HG03571 (cell line): ENCODE measurements at regions not wholly inside any gene's neighbourhood (a gene's known extent, or its start where the extent isn't known, plus 50 kb on each side); places are given as distances from the start of the nearest gene placed in this dataset.

Source experiments
- ATAC-seq: cut with Tn5 transposase; IDR thresholded peaks from one replicate; pipeline ENCODE4 v1.9.1; 2021; ENCODE audit not compliant: unreplicated experiment

DNA sequence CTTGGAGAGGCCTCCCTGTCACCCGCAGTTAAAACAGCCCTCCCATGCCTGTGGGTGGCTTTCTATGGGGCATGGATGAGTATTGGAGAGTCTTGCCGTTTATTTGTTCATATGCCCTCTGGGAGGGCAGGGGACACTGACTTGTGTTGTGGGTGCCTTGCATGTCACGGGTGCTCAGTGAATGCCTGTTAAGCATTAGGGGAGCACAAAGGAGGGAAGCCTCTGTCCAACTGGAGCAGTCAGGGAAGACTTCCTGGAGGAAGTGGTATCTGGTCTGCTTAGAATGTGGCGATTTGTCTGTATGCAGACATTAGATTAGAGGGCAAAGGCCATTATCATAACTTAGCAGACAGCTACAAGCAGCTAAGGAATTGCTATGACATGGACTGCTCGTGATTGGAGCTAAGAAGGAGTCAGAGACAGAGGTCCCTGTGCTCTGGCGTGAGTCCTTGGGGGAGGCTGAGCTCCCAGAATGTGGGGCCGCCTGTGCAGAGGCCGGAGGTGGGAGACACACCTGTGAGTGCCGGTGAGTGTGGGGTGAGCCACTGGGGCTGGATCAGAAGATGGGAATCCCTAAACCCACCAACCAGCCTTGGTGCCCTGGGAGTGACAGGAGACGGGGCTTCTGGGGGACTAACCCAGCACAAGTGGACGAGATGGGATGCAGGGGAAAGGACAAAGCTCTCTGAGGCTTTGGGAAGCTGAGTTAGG lies 286.1 kb downstream of the SEC14L1 start:
- no peak for ATAC-seq

- ATAC-seq: no peak
Measured at GRCh38 chr17:77427391-77427991, 286.7 kb downstream of the SEC14L1 start.

GRCh38 chr17:77428020-77428748 lies 287.4 kb downstream of the SEC14L1 start:
- no peak for ATAC-seq

DNA sequence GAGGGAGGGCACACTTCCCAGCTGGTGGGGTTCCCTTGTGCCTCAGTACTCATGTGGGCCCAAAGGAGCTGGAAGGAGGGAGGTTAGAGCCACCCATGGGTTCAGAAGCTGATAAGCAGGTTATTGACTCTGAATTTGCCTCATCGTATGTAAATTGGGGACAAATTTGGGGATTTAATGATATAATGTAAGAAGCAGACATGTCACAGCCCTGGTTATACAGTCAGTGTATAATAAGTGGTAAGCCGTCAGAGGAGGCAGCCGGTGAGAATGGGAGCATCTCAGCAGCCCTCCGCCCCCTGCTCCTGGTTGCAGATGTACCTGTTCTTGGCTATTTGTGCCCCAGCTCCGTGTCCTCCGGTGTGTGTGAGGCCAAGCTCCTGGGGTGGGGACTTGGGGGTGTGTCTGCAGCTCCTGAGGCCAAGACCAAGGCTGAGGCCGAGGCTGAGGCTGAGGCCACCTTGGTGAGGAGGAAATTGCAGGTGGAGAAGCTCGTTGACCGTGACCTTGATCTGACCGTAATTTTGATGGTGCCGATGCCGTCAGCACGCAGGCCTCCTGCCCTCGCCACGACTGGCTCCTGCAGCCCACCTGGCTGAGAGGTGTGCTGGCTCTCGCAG lies 288.1 kb downstream of the SEC14L1 start:
- ATAC-seq: no peak

- ATAC-seq: no peak
Measured at GRCh38 chr17:77429369-77429968, 288.7 kb downstream of the SEC14L1 start.

DNA sequence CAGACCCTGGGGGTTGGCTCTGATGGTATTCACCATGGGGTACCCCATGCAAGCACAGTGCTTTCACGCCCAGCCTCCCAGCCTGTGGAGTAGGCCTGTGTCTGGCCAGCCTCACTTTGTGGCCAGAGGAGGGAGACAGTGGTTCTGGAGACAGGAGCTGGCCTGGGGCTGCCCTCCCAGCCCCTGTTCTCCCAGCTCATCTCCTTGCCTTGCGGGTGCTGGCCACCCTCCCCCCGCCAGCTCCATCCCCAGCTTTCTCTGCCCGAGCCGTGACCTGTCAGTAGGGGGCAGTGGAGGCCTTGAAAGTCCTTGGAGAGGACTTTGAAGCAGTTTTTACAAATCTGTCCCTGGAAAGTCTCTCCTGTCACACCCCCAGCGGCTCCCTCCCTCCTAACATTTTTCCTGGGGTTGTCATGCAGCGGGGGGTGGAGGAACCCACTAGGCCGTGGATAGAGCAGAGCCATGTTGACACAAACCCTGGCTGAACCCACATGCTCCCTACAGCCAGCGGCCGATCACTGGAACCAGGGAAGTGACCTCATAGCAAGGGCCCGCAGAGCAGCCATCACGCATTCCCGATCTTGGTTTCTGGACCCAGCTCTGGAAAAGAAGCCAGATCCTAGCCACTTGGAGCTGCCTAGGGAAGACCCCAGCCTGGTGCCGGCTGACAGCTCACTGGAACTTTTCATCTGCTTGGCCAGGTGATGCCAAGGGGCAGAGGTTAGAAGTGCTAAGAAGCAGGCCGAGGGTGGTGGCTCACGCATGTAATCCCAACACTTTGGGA lies 289.4 kb downstream of the SEC14L1 start:
- ATAC-seq: no peak

GRCh38 chr17:77432034-77432661 lies 291.4 kb downstream of the SEC14L1 start:
- ATAC-seq: no peak

- ATAC-seq: no peak
Measured at GRCh38 chr17:77432742-77433141, 292.0 kb downstream of the SEC14L1 start.

GRCh38 chr17:77433385-77434135 lies 292.8 kb downstream of the SEC14L1 start:
- ATAC-seq: no peak

DNA sequence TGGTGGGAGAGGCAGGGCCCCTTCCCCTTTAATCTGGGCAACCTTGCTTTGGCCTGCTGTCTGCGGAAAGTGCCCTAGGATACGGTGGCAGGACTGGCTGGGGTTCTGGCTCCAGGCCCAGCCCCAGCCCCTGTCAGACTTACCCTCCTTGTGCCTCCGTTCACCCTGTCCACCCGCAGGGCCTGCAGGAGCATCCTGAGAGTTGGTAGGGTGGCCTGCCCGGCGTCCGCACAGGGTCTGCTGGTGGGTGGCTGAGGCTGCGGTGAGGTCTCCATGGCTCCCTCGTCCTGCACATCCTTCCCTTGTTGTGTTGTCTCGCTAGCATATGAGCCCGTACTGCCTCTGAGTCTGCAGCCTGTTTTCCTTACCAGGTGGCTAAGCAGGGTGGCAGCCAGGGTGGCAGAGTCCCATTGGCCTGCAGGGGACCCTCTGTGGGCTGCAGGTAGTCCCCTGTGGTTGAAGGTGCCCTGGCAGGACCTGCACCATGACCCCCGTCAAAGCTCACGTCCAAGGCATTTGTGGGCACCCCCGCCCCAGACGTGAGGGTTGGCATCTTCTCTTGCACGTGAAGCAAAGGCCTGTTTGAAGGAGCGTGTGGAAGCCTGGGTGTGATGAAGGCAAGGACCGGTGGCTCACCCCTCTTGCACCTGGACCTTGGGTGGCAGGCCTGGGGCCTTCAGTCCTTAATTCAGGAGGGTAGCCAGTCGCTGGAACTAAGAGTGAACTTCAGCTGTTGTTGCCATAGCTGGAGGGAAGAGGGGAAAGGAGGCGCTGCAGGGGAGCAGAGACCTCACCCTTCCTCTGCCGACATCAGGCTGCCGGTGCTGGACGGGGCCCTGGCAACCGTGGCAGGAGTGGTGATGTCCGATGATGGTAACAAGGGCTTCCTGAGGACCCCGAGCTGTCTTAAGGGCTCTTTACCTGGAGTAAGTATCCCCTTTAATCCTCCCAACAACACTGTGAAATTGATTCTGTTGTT lies 293.7 kb downstream of the SEC14L1 start:
- no peak for ATAC-seq

GRCh38 chr17:77435272-77436057 lies 294.7 kb downstream of the SEC14L1 start:
- no peak for ATAC-seq

DNA sequence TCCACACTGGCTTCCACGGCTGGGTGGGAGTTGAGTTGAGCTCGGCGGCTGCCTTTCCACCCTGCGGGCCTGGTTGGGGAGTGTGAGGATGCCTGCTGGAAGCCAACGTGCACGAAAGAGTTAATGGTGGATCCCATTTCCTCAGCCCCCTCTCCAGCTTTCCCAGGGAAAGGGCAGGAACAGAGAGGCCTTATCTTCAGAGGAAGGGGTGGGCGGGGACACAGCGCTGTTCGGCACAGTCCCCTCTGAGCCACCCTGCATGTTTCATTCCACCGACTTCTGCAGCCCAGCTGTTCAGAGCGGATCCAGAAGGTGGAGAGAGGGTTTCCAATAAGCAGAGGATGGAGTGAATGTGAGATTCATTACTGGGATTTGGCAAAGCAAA lies 295.3 kb downstream of the SEC14L1 start:
- no peak for ATAC-seq

- no peak for ATAC-seq
Measured at GRCh38 chr17:77436481-77436880, 295.7 kb downstream of the SEC14L1 start.

GRCh38 chr17:77437017-77437416 lies 296.2 kb downstream of the SEC14L1 start:
- no peak for ATAC-seq

DNA sequence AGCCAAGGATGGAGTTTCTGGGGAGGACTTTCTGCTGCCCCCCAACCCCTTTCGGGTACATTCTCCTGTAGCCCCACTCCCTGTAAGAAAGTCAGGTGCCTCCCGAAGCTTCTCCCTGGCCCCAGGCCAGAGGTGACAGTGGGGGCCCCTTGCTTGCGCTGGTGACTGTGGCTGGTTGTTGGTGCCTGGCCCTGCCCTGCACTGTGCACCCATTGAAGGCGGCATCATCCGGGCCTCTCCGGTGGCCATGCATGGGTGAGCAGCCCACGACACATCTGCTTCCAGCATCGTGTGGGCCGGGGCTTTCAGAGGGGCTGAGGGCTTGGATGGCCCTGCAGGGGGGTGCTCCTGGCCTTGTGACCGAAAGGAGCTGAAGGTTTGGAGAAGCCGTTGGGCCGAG lies 297.0 kb downstream of the SEC14L1 start:
- no peak for ATAC-seq

GRCh38 chr17:77438241-77439188 lies 297.7 kb downstream of the SEC14L1 start:
- no peak for ATAC-seq
